HEK293T (cell line): ENCODE measurements at regions not wholly inside any gene's neighbourhood (a gene's known extent, or its start where the extent isn't known, plus 50 kb on each side); places are given as distances from the start of the nearest gene placed in this dataset.

Experiments
- ELF4 ChIP-seq: fragments of 450-650 bp; IDR thresholded peaks from 2 replicates; pipeline ENCODE4 v1.6.1; 2017; ENCODE audit warnings: antibody characterized with exemption
- FOXA1 ChIP-seq: fragments of 450-650 bp; IDR thresholded peaks from 2 replicates; pipeline ENCODE4 v1.6.1; 2016; ENCODE audit warnings: mild to moderate bottlenecking
- FOXK2 ChIP-seq: fragments of 450-650 bp; IDR thresholded peaks from 2 replicates; pipeline ENCODE4 v1.6.1; 2016; ENCODE audit warnings: mild to moderate bottlenecking
- FOXM1 ChIP-seq: fragments of 450-650 bp; IDR thresholded peaks from 2 replicates; pipeline ENCODE4 v1.6.1; 2017; ENCODE audit warnings: mild to moderate bottlenecking, borderline replicate concordance
- HDGF ChIP-seq: fragments of 450-650 bp; IDR thresholded peaks from 2 replicates; pipeline ENCODE4 v1.6.1; 2017; ENCODE audit warnings: antibody characterized with exemption, borderline replicate concordance
- PKNOX1 ChIP-seq: fragments of 450-650 bp; IDR thresholded peaks from 2 replicates; pipeline ENCODE4 v1.6.1; 2016
- SP1 ChIP-seq: fragments of 450-650 bp; IDR thresholded peaks from 2 replicates; pipeline ENCODE4 v1.6.1; 2017
- SUZ12 ChIP-seq: fragments of 450-650 bp; IDR thresholded peaks from 2 replicates; pipeline ENCODE4 v1.6.1; 2016; ENCODE audit warnings: mild to moderate bottlenecking
- TARDBP ChIP-seq: fragments of 450-650 bp; IDR thresholded peaks from 2 replicates; pipeline ENCODE4 v1.6.1; 2016

DNA sequence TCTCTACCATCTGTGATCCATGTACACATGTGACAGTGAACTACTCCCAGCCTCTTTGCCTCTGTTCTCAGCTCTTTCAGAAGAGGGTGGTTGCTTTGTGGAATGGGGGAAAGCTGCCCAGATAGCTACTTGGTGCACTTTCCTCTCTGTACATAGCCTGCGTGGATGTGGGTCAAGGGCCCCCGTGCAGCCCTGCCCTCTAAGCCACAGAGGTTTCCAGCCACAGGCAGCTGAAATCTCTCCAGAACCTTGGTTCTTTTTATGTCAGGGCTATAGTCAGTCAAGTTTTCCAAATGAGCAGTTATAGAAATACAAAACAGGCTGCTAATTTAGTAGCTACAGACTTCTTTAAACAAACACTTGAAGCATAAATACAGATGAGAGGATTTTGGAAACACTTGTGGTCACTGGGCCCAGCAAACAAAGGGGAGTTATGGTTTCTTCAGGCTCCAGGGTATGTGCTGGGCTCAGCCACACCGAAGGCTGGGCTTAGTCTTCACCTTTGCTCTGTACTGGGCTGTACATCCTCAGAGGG lies 199.7 kb upstream of the ASIC2 start:
- TF ChIP-seq SUZ12 (no peak), TARDBP (no peak), PKNOX1 (no peak), FOXM1 (no peak), FOXA1 (no peak), ELF4 (no peak), HDGF (no peak), SP1 (no peak), FOXK2 (no peak)
